ENCODE measurements at regions not wholly inside any gene's neighbourhood (a gene's known extent, or its start where the extent isn't known, plus 50 kb on each side); places are given as distances from the start of the nearest gene placed in this dataset.

- H3K4me3 ChIP-seq, result no peak overlapping the region
- no peaks in the 10 kb centered on the region for H3K27me3 ChIP-seq (ENCODE audit: control insufficient read depth in 3 of 3, insufficient read depth in 3 of 3, low read length in 2 of 3)
- H3K4me1 ChIP-seq (ENCODE audit: control insufficient read depth in 5 of 5, insufficient read depth in 5 of 5, low read length in 5 of 5), result peaks cover 0 to 15% (median 0%) of the 10 kb centered on the region in 5 donors
- 67 to 77% methylated on average over 8 of the region's 8 CpGs for WGBS, 2 donors
- no peaks in the 10 kb centered on the region for H3K9me3 ChIP-seq (ENCODE audit: control insufficient read depth in 4 of 4, insufficient read depth in 3 of 4, low read length in 3 of 4)
- ATAC-seq (ENCODE audit: insufficient read depth, low FRiP score), result no peak
- no peak for TF ChIP-seq CTCF (IDR thresholded peaks at IDR 0.05; ENCODE audit: control extremely low read depth, extremely low read depth)
- H3K9ac ChIP-seq (ENCODE audit: insufficient read depth in 1 of 2, low read length in 2 of 2), result no peak overlapping the region
- no peak for DNase-seq
- peak overlapping the region in 1 of 2 donors; percentile 74 for H3K27ac ChIP-seq (ENCODE audit: low read depth in 1 of 2, low read length in 1 of 2)
- H3K36me3 ChIP-seq (ENCODE audit: control insufficient read depth in 4 of 4, insufficient read depth in 4 of 4, low read length in 4 of 4), result no peaks in the 10 kb centered on the region
Observed at GRCh38 chr6:2542101-2542857, 208.4 kb downstream of the MYLK4 start.

- 82 to 98% methylated on average over 6 of the region's 6 CpGs for WGBS, 2 donors
- Histone ChIP-seq H3K36me3 (ENCODE audit: control insufficient read depth in 4 of 4, insufficient read depth in 4 of 4, low read length in 4 of 4) (no peaks in the 10 kb centered on the region), H3K9me3 (ENCODE audit: control insufficient read depth in 4 of 4, insufficient read depth in 3 of 4, low read length in 3 of 4) (peaks cover 0 to 3% (median 0%) of the 10 kb centered on the region in 4 donors), H3K4me3 (no peak overlapping the region), H3K4me1 (ENCODE audit: control insufficient read depth in 5 of 5, insufficient read depth in 5 of 5, low read length in 5 of 5) (peaks cover 0 to 22% (median 3%) of the 10 kb centered on the region in 5 donors), H3K9ac (ENCODE audit: insufficient read depth in 1 of 2, low read length in 2 of 2) (no peak overlapping the region), H3K27me3 (ENCODE audit: control insufficient read depth in 3 of 3, insufficient read depth in 3 of 3, low read length in 2 of 3) (no peaks in the 10 kb centered on the region), H3K27ac (ENCODE audit: low read depth in 1 of 2, low read length in 1 of 2) (no peak overlapping the region)
- no peak for ATAC-seq (ENCODE audit: insufficient read depth, low FRiP score)
- DNase-seq, result no peak
- TF ChIP-seq CTCF (IDR thresholded peaks at IDR 0.05; ENCODE audit: control extremely low read depth, extremely low read depth), result no peak
Observed at GRCh38 chr6:2536451-2536850, 214.3 kb downstream of the MYLK4 start.

- Histone ChIP-seq H3K4me1 (ENCODE audit: control insufficient read depth in 5 of 5, insufficient read depth in 5 of 5, low read length in 5 of 5) (peaks cover 0 to 22% (median 3%) of the 10 kb centered on the region in 5 donors), H3K9me3 (ENCODE audit: control insufficient read depth in 4 of 4, insufficient read depth in 3 of 4, low read length in 3 of 4) (peaks cover 0 to 3% (median 0%) of the 10 kb centered on the region in 4 donors), H3K27ac (ENCODE audit: low read depth in 1 of 2, low read length in 1 of 2) (no peak overlapping the region), H3K36me3 (ENCODE audit: control insufficient read depth in 4 of 4, insufficient read depth in 4 of 4, low read length in 4 of 4) (no peaks in the 10 kb centered on the region), H3K9ac (ENCODE audit: insufficient read depth in 1 of 2, low read length in 2 of 2) (no peak overlapping the region), H3K27me3 (ENCODE audit: control insufficient read depth in 3 of 3, insufficient read depth in 3 of 3, low read length in 2 of 3) (no peaks in the 10 kb centered on the region), H3K4me3 (no peak overlapping the region)
- TF ChIP-seq CTCF (IDR thresholded peaks at IDR 0.05; ENCODE audit: control extremely low read depth, extremely low read depth), result no peak
- ATAC-seq (ENCODE audit: insufficient read depth, low FRiP score) (no peak), DNase-seq (peak in 2 of 3 donors; percentile 45 to 53)
- WGBS, 2 donors, result 83 to 88% methylated on average over 8 of the region's 8 CpGs
Observed at GRCh38 chr6:2535506-2535905, 215.2 kb downstream of the MYLK4 start.

Data from lung (tissue), 11 donors.